A673 (cell line): ENCODE measurements at regions not wholly inside any gene's neighbourhood (a gene's known extent, or its start where the extent isn't known, plus 50 kb on each side); places are given as distances from the start of the nearest gene placed in this dataset.

Experiments used
- BruUV-seq: library from RNA; stranded (reverse); fragments of 400-500 nt; replicated peaks from 2 replicates; lab custom pipeline; 2021; lab: Mats Ljungman, UMichigan
- CTCF ChIA-PET: fragments of 300-600 bp; sonication (Branson Sonifier 250); formaldehyde crosslinking; loops from one replicate; lab custom pipeline; 2022; ENCODE audit warnings: antibody characterized with exemption; lab: Charles Lee
- POLR2A ChIA-PET: fragments of 300-600 bp; sonication (Branson Sonifier 250); formaldehyde crosslinking; loops from one replicate; lab custom pipeline; 2022; ENCODE audit warnings: antibody characterized with exemption; ENCODE audit not compliant: low non-redundant PET; lab: Charles Lee
- DNase-seq: peaks from one replicate; pipeline ENCODE4 v3.0.0-alpha.2; 2015; ENCODE audit warnings: low spot score
- H3K27ac ChIP-seq: fragments of 200-600 bp; sonication (generic); 2 replicates; pipeline ENCODE4 v1.5.1; 2016; ENCODE audit warnings: mixed run types, low read depth, mild to moderate bottlenecking, mixed read lengths, antibody characterized with exemption, low read length; ENCODE audit not compliant: poor library complexity, severe bottlenecking
- H3K27me3 ChIP-seq: fragments of 200-600 bp; sonication (generic); replicated peaks from 2 replicates; pipeline ENCODE4 v1.6.1; 2017; ENCODE audit warnings: mixed run types, low read depth, mild to moderate bottlenecking, mixed read lengths, antibody characterized with exemption, low read length; ENCODE audit not compliant: insufficient read depth, poor library complexity
- H3K36me3 ChIP-seq: fragments of 200-600 bp; sonication (generic); 2 replicates; pipeline ENCODE4 v1.6.1; 2016; ENCODE audit warnings: mixed run types, mild to moderate bottlenecking, mixed read lengths, antibody characterized with exemption, low read length; ENCODE audit not compliant: insufficient read depth, poor library complexity, severe bottlenecking
- H3K4me1 ChIP-seq: fragments of 200-600 bp; sonication (generic); 2 replicates; pipeline ENCODE4 v1.6.1; 2017; ENCODE audit warnings: mixed run types, mild to moderate bottlenecking, mixed read lengths, antibody characterized with exemption, low read length; ENCODE audit not compliant: insufficient read depth, poor library complexity, severe bottlenecking
- H3K4me3 ChIP-seq: fragments of 200-600 bp; sonication (generic); 2 replicates; pipeline ENCODE4 v1.5.1; 2016; ENCODE audit warnings: low read depth, mixed run types, mild to moderate bottlenecking, mixed read lengths, low read length; ENCODE audit not compliant: poor library complexity, severe bottlenecking
- H3K9me3 ChIP-seq: fragments of 200-600 bp; sonication (generic); 2 replicates; pipeline ENCODE4 v1.6.1; 2016; ENCODE audit warnings: mixed run types, low read depth, mild to moderate bottlenecking, mixed read lengths, antibody characterized with exemption, low read length; ENCODE audit not compliant: poor library complexity, severe bottlenecking
- CTCF ChIP-seq: fragments of 300-800, 200-600 bp; sonication (generic); conservative IDR thresholded peaks from 2 replicates; pipeline ENCODE4 v1.5.1; 2017; ENCODE audit warnings: low read depth, mild to moderate bottlenecking, antibody characterized with exemption, low read length, moderate library complexity, mixed read lengths
- EZH2 ChIP-seq: fragments of 200-600 bp; sonication (generic); IDR thresholded peaks from 2 replicates; pipeline ENCODE4 v1.6.1; 2017; ENCODE audit warnings: borderline replicate concordance, low read depth, mild to moderate bottlenecking, mixed read lengths, antibody characterized with exemption, low read length; ENCODE audit not compliant: poor library complexity, severe bottlenecking
- intact Hi-C: fragments of 100-400 bp; cut with micrococcal nuclease; formaldehyde crosslinking; loops from one replicate; pipeline ENCODE4 v1.10.0; 2022; ENCODE audit not compliant: unreplicated experiment

GRCh38 chr2:6782517-6783237 lies 83.0 kb downstream of the CMPK2 start:
- Histone ChIP-seq H3K27ac (no peak overlapping the region), H3K36me3 (no peaks in the 10 kb centered on the region), H3K27me3 (no peaks in the 10 kb centered on the region), H3K9me3 (no peaks in the 10 kb centered on the region), H3K4me3 (no peak overlapping the region), H3K4me1 (peaks cover 14% of the 10 kb centered on the region)
- BruUV-seq = no TSS peak
- ChIA-PET CTCF (no interaction called here), POLR2A (no interaction called here)
- intact Hi-C loops = no loop called here
- no peak for TF ChIP-seq CTCF
- no peak for TF ChIP-seq EZH2
- no peak for DNase-seq

- no TSS peak for BruUV-seq
These were observed 82.5 kb downstream of the CMPK2 start for GRCh38 chr2:6783238-6783614.

GRCh38 chr2:6784291-6784690 lies 81.4 kb downstream of the CMPK2 start:
- DNase-seq = peak; percentile 39
- intact Hi-C loops = no loop called here
- Histone ChIP-seq H3K27me3 (no peaks in the 10 kb centered on the region), H3K27ac (no peak overlapping the region), H3K36me3 (no peaks in the 10 kb centered on the region), H3K4me3 (no peak overlapping the region), H3K4me1 (peaks cover 14% of the 10 kb centered on the region), H3K9me3 (no peaks in the 10 kb centered on the region)
- POLR2A ChIA-PET = no interaction called here
- TF ChIP-seq CTCF (no peak), EZH2 (no peak)
- no TSS peak for BruUV-seq
- CTCF ChIA-PET = no interaction called here

More at GRCh38 chr2:6783238-6783614, 82.5 kb downstream of the CMPK2 start:
- H3K4me1 ChIP-seq = peaks cover 14% of the 10 kb centered on the region
- intact Hi-C loops = no loop called here
- no peak for TF ChIP-seq CTCF
- no peak for TF ChIP-seq EZH2
- H3K27ac ChIP-seq = no peak overlapping the region
- no peaks in the 10 kb centered on the region for H3K9me3 ChIP-seq
- POLR2A ChIA-PET = no interaction called here
- DNase-seq = no peak
- H3K36me3 ChIP-seq = no peaks in the 10 kb centered on the region
- CTCF ChIA-PET = no interaction called here
- no peak overlapping the region for H3K4me3 ChIP-seq
- H3K27me3 ChIP-seq = no peaks in the 10 kb centered on the region
